ENCODE measurements at regions not wholly inside any gene's neighbourhood (a gene's known extent, or its start where the extent isn't known, plus 50 kb on each side); places are given as distances from the start of the nearest gene placed in this dataset.

DNA sequence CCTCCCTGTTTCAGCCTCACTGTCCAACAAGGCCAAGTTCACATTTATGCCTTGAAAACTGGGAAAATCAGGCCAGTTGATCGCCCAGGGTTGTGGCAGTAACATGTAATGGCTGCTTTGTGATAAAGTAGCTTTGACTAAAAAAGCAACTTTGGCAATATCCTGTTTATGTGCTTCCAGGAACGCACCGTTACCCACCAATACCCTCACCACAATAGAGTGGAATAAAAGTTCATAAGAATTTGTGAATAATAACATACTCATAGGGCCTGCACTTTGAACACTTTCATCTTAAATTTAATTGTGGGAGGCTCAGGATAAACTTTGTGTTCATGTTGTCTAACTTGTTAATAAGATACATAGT is 80.7 kb upstream of the MAML3 start:
- TF ChIP-seq POLR2AphosphoS5 (IDR thresholded peaks at IDR 0.05) (no peak), CTCF (IDR thresholded peaks at IDR 0.05 in 8 of 11, conservative IDR thresholded peaks at IDR 0.05 in 3 of 11) (no peak)
